Hepatocyte (in vitro differentiated cells): ENCODE measurements at regions not wholly inside any gene's neighbourhood (a gene's known extent, or its start where the extent isn't known, plus 50 kb on each side); places are given as distances from the start of the nearest gene placed in this dataset.

Experiments
- DNase-seq: peaks from one replicate; pipeline ENCODE4 v3.0.0-alpha.2; 2016; ENCODE audit warnings: low spot score
- H2AFZ ChIP-seq: fragments of 200-600 bp; sonication (generic); 2 replicates; pipeline ENCODE4 v1.6.0; 2016; ENCODE audit warnings: antibody characterized with exemption, mild to moderate bottlenecking
- H3K27ac ChIP-seq: fragments of 200-600 bp; sonication (generic); 2 replicates; pipeline ENCODE4 v1.5.1; 2016; ENCODE audit warnings: mild to moderate bottlenecking
- H3K27me3 ChIP-seq: fragments of 200-600 bp; sonication (generic); 2 replicates; pipeline ENCODE4 v1.6.1; 2016
- H3K36me3 ChIP-seq: fragments of 200-600 bp; sonication (generic); replicated peaks from 2 replicates; pipeline ENCODE4 v1.5.1; 2016; ENCODE audit warnings: low read depth; ENCODE audit not compliant: insufficient read depth
- H3K4me1 ChIP-seq: fragments of 200-600 bp; sonication (generic); 2 replicates; pipeline ENCODE4 v1.5.1; 2016; ENCODE audit warnings: mild to moderate bottlenecking, moderate library complexity; ENCODE audit not compliant: insufficient read depth
- H3K4me2 ChIP-seq: fragments of 200-600 bp; sonication (generic); 2 replicates; pipeline ENCODE4 v1.6.0; 2016
- H3K4me3 ChIP-seq: fragments of 200-600 bp; sonication (generic); 2 replicates; pipeline ENCODE4 v1.5.1; 2016; ENCODE audit warnings: mild to moderate bottlenecking
- H3K79me2 ChIP-seq: fragments of 200-600 bp; sonication (generic); 2 replicates; pipeline ENCODE4 v1.6.0; 2017; ENCODE audit warnings: mild to moderate bottlenecking
- H3K9me2 ChIP-seq: fragments of 200-600 bp; sonication (generic); replicated peaks from 2 replicates; pipeline ENCODE4 v1.6.0; 2017; ENCODE audit warnings: mild to moderate bottlenecking; ENCODE audit not compliant: insufficient read depth
- H3K9me3 ChIP-seq: fragments of 200-600 bp; sonication (generic); 2 replicates; pipeline ENCODE4 v1.5.1; 2016; ENCODE audit warnings: low read depth, mild to moderate bottlenecking
- H4K20me1 ChIP-seq: fragments of 200-600 bp; sonication (generic); 2 replicates; pipeline ENCODE4 v1.6.0; 2016; ENCODE audit warnings: mild to moderate bottlenecking; ENCODE audit not compliant: insufficient read depth, poor library complexity, severe bottlenecking
- CTCF ChIP-seq: fragments of 200-600 bp; sonication (generic); IDR thresholded peaks from 2 replicates; pipeline ENCODE4 v1.5.1; 2016; ENCODE audit warnings: antibody characterized with exemption, mild to moderate bottlenecking; ENCODE audit not compliant: poor library complexity
- EZH2 ChIP-seq: fragments of 200-600 bp; sonication (generic); IDR thresholded peaks from 2 replicates; pipeline ENCODE4 v1.6.1; 2016; ENCODE audit warnings: antibody characterized with exemption, mild to moderate bottlenecking, borderline replicate concordance
- EZH2phosphoT487 ChIP-seq: fragments of 200-600 bp; sonication (generic); IDR thresholded peaks from one replicate; pipeline ENCODE4 v1.6.1; 2018; ENCODE audit warnings: antibody characterized with exemption, mild to moderate bottlenecking, low read depth, moderate library complexity; ENCODE audit not compliant: unreplicated experiment, severe bottlenecking
- WGBS: methylation state at CpG from one replicate; pipeline ENCODE4 v1.1.6; 2016; ENCODE audit warnings: low lambda C conversion rate; ENCODE audit errors: missing lambda C conversion rate; 5-methylcytosine and 5-hydroxymethylcytosine counted together

DNA sequence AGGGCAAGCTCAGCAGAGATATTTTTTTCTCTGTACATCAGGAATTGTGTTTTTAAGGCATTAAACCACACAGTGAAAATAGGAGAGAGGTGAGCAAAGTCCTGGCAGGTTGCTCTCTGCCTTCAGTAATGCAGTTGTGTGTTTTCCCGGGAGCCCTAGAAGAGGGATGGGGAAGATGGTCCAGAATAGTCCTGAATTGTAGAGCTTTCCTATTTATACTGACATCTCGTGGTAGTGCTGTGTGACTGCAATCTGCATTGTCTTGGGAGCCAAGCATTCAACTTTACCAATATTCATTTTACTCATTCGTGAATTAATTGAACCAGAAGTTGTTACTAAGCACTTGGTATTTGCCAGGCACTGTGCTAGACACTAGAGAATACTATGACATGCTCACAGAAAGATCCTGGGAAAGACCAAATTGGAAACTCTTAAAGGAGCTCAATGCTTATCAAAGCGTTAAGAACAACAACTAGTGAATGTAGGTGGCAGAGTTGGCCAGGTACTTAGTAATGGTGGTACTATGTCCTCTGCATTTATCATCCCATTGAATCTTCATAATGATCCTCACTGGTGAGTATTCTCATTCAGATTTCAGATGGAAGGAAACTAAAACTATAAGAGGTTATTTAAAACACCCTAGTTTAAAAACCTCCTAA is 214.6 kb downstream of the TRIB2 start:
- no peaks in the 10 kb centered on the region for H3K9me3 ChIP-seq
- H3K36me3 ChIP-seq: no peaks in the 10 kb centered on the region
- H3K4me3 ChIP-seq: no peak overlapping the region
- TF ChIP-seq EZH2 (no peak), EZH2phosphoT487 (no peak), CTCF (peak; percentile 77)
- 26% methylated on average over 4 of the region's 4 CpGs for WGBS
- no peaks in the 10 kb centered on the region for H3K27me3 ChIP-seq
- H3K9me2 ChIP-seq: no peaks in the 10 kb centered on the region
- no peaks in the 10 kb centered on the region for H4K20me1 ChIP-seq
- no peaks in the 10 kb centered on the region for H3K79me2 ChIP-seq
- no peak overlapping the region for H2AFZ ChIP-seq
- DNase-seq: peak; percentile 53
- peaks cover 5% of the 10 kb centered on the region for H3K4me1 ChIP-seq
- no peak overlapping the region for H3K4me2 ChIP-seq
- no peak overlapping the region for H3K27ac ChIP-seq

DNA sequence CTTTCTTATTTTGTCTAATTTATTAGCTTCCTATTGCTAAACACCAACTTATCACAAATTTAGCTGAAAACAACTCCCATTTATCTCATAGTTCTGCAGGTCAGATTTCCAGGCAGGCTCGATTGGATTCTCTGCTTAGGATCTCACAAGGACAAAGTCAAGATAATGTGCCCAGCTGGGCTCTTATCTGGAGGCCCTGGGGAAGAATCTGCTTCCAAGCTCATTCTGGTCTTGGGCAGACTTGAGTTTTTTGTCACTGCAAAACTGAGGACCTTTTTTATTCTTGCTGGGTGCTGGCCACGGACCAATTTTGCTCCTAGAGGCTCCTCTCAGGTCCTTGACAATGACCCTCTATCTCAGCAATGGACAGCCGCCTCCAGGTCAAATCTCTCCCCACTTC is 215.5 kb downstream of the TRIB2 start:
- TF ChIP-seq EZH2: no peak
- TF ChIP-seq CTCF: no peak
- TF ChIP-seq EZH2phosphoT487: no peak
- Histone ChIP-seq H3K4me2 (no peak overlapping the region), H3K36me3 (no peaks in the 10 kb centered on the region), H3K9me2 (no peaks in the 10 kb centered on the region), H2AFZ (no peak overlapping the region), H3K79me2 (no peaks in the 10 kb centered on the region), H3K27me3 (no peaks in the 10 kb centered on the region), H3K9me3 (no peaks in the 10 kb centered on the region), H3K4me3 (no peak overlapping the region), H4K20me1 (no peaks in the 10 kb centered on the region), H3K27ac (no peak overlapping the region), H3K4me1 (peaks cover 5% of the 10 kb centered on the region)
- no peak for DNase-seq
- 38% methylated on average over 3 of the region's 3 CpGs for WGBS

DNA sequence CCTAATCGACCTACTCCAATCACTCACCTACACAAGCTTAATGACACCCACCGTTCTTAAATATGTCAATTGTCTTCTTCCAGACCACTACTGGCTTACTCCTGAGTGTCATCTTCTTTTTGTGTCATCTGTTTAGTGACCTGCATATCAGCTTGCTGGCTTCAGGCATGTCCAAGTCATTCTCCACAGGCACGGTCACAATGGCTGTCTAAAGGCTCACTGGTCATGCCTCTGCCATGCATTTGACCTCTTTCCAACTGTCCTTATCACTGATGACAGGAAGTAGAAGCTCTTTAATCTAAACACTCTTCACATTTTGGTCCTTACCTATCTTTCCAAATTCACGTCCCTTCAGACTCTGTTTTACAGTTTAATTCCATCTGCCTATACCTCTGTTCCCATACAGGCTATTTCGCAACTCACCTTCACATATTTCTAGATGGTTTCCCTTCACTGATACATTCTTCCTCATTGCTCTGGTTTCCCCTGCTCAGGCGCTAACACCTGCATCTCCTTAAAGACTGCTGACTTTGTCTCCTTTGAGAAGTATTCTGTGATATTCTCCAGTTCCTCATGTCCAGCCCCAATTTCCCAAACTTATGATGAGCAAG is 217.5 kb downstream of the TRIB2 start:
- Histone ChIP-seq H3K79me2 (no peaks in the 10 kb centered on the region), H3K4me2 (no peak overlapping the region), H3K4me1 (peaks cover 5% of the 10 kb centered on the region), H3K4me3 (no peak overlapping the region), H3K9me2 (no peaks in the 10 kb centered on the region), H4K20me1 (no peaks in the 10 kb centered on the region), H3K27ac (no peak overlapping the region), H3K27me3 (no peaks in the 10 kb centered on the region), H2AFZ (no peak overlapping the region), H3K9me3 (no peaks in the 10 kb centered on the region), H3K36me3 (no peaks in the 10 kb centered on the region)
- TF ChIP-seq EZH2phosphoT487 (no peak), CTCF (no peak), EZH2 (no peak)
- WGBS: 89% methylated on average over 6 of the region's 6 CpGs
- DNase-seq: no peak
